A549 (cell line): ENCODE measurements at regions not wholly inside any gene's neighbourhood (a gene's known extent, or its start where the extent isn't known, plus 50 kb on each side); places are given as distances from the start of the nearest gene placed in this dataset.

Experiments
- ATAC-seq, 2 experiments: fragments of 200-7000 bp in 1 of 2; fragments of >200 bp in 1 of 2; cut with Nextera tagmentation in 1 of 2; cut with Tn5 transposase in 1 of 2; 3 replicates each; pipeline versions ENCODE4 v1.8.0 to v1.9.1; 2018 to 2020; ENCODE audit warnings: mild to moderate bottlenecking in 1 of 2, moderate library complexity in 1 of 2
- CTCF ChIA-PET: fragments of 300-600 bp; sonication (Branson Sonifier 250); formaldehyde crosslinking; extraction: SDS; loops from one replicate; lab custom pipeline; 2021; ENCODE audit warnings: antibody characterized with exemption, inconsistent platforms; lab: Yijun Ruan, JAX
- POLR2A ChIA-PET: fragments of 350-600 bp; formaldehyde crosslinking; extraction: SDS; loops from one replicate; lab custom pipeline; 2021; ENCODE audit warnings: antibody characterized with exemption, inconsistent platforms; lab: Yijun Ruan, JAX
- DNase-seq, 2 experiments: peaks; one replicate each; pipeline versions ENCODE4 v3.0.0 to v3.0.0-alpha.2; 2011 to 2016; ENCODE audit warnings: low read depth in 1 of 2, low spot score in 1 of 2
- FAIRE-seq: peaks from 2 replicates; lab custom pipeline; 2011; peaks lifted over from hg19 to GRCh38; lab: Jason Lieb, UNC
- H3K27ac ChIP-seq, 2 experiments: fragments of >200 bp; sonication (Bioruptor Twin); formaldehyde crosslinking; 3 replicates each; pipeline ENCODE4 v1.5.1; 2016 to 2017
- H3K4me1 ChIP-seq: fragments of >200 bp; sonication (Bioruptor Twin); formaldehyde crosslinking; 3 replicates; pipeline ENCODE4 v1.6.1; 2016
- H3K4me2 ChIP-seq: fragments of >200 bp; sonication (Bioruptor Twin); formaldehyde crosslinking; 3 replicates; pipeline ENCODE4 v1.6.1; 2016
- H3K4me3 ChIP-seq: fragments of >200 bp; sonication (Bioruptor Twin); formaldehyde crosslinking; 3 replicates; pipeline ENCODE4 v1.5.1; 2016
- H3K9me3 ChIP-seq: fragments of >200 bp; sonication (Bioruptor Twin); formaldehyde crosslinking; 3 replicates; pipeline ENCODE4 v1.6.1; 2016
- CBX2 ChIP-seq: fragments of 200-600 bp; sonication (generic); IDR thresholded peaks from 2 replicates; pipeline ENCODE4 v1.6.1; 2016; ENCODE audit warnings: low read depth, mild to moderate bottlenecking, borderline replicate concordance
- CEBPB ChIP-seq, 2 experiments: fragments of >200 bp in 1 of 2; sonication (Bioruptor Twin) in 1 of 2; formaldehyde crosslinking in 1 of 2; IDR thresholded peaks; 2 replicates each; pipeline ENCODE4 v1.6.1; 2012 to 2016
- CHD4 ChIP-seq: fragments of 200-600 bp; sonication (generic); IDR thresholded peaks from 2 replicates; pipeline ENCODE4 v1.6.1; 2016; ENCODE audit warnings: antibody characterized with exemption, mild to moderate bottlenecking, borderline replicate concordance
- EP300 ChIP-seq, 2 experiments: fragments of >200 bp; sonication (Bioruptor Twin); formaldehyde crosslinking; IDR thresholded peaks; 2 replicates in 1 of 2; 3 replicates in 1 of 2; pipeline ENCODE4 v1.6.1; 2016 to 2017
- FOSB ChIP-seq: fragments of 250-450 bp; sonication (Bioruptor Pico); IDR thresholded peaks from 2 replicates; pipeline ENCODE4 v1.5.0; 2020; ENCODE audit warnings: mild to moderate bottlenecking, moderate library complexity
- FOXS1 ChIP-seq: fragments of 250-450 bp; sonication (Bioruptor Pico); IDR thresholded peaks from 2 replicates; pipeline ENCODE4 v1.5.0; 2020; ENCODE audit warnings: mild to moderate bottlenecking, moderate library complexity
- GATA3 ChIP-seq: IDR thresholded peaks from 2 replicates; pipeline ENCODE4 v1.6.1; 2012; ENCODE audit warnings: borderline replicate concordance
- HOXB13 ChIP-seq: fragments of 250-450 bp; sonication (Bioruptor Pico); IDR thresholded peaks from 2 replicates; pipeline ENCODE4 v1.5.0; 2020; ENCODE audit warnings: low read depth, mild to moderate bottlenecking, moderate library complexity
- KDM1A ChIP-seq: fragments of 200-600 bp; sonication (generic); IDR thresholded peaks from 2 replicates; pipeline ENCODE4 v1.6.1; 2016; ENCODE audit warnings: low read depth, mild to moderate bottlenecking
- MAFK ChIP-seq: fragments of 450-650 bp; IDR thresholded peaks from 2 replicates; pipeline ENCODE4 v1.6.1; 2014; ENCODE audit not compliant: partially characterized antibody
- NFE2L2 ChIP-seq: fragments of 150-350 bp; conservative IDR thresholded peaks from 2 replicates; pipeline ENCODE4 v1.6.1; 2014; ENCODE audit warnings: low read length
- NPAS2 ChIP-seq: fragments of 250-450 bp; sonication (Bioruptor Pico); IDR thresholded peaks from 2 replicates; pipeline ENCODE4 v1.8.0; 2022; ENCODE audit warnings: mild to moderate bottlenecking, moderate library complexity, borderline replicate concordance
- NR3C1 ChIP-seq: fragments of >200 bp; sonication (Bioruptor Twin); formaldehyde crosslinking; IDR thresholded peaks from 3 replicates; pipeline ENCODE4 v1.6.1; 2017
- PHF8 ChIP-seq: fragments of 200-600 bp; sonication (generic); IDR thresholded peaks from 2 replicates; pipeline ENCODE4 v1.6.1; 2016; ENCODE audit warnings: low read depth, mild to moderate bottlenecking, antibody characterized with exemption, moderate library complexity, borderline replicate concordance
- POLR2AphosphoS2 ChIP-seq: conservative IDR thresholded peaks from 2 replicates; pipeline ENCODE4 v1.6.1; 2012; ENCODE audit warnings: low read length, improper control_type of control experiment, inconsistent platforms
- RAD21 ChIP-seq, 2 experiments: fragments of >200 bp in 1 of 2; sonication (Bioruptor Twin) in 1 of 2; formaldehyde crosslinking in 1 of 2; IDR thresholded peaks in 1 of 2; conservative IDR thresholded peaks in 1 of 2; 2 replicates in 1 of 2; 3 replicates in 1 of 2; pipeline ENCODE4 v1.6.1; 2012 to 2018; ENCODE audit warnings: inconsistent platforms in 1 of 2
- RARB ChIP-seq: fragments of 250-450 bp; sonication (Bioruptor Pico); IDR thresholded peaks from 2 replicates; pipeline ENCODE4 v1.8.0; 2021; ENCODE audit warnings: mild to moderate bottlenecking, moderate library complexity
- RCOR1 ChIP-seq: fragments of 150-350 bp; IDR thresholded peaks from 2 replicates; pipeline ENCODE4 v1.6.1; 2014; ENCODE audit warnings: antibody characterized with exemption, low read length, low read depth
- REST ChIP-seq: fragments of 200-600 bp; sonication (generic); IDR thresholded peaks from 2 replicates; pipeline ENCODE4 v1.6.1; 2016; ENCODE audit warnings: antibody characterized with exemption, mild to moderate bottlenecking, moderate library complexity
- RNF2 ChIP-seq: fragments of 200-600 bp; sonication (generic); IDR thresholded peaks from 2 replicates; pipeline ENCODE4 v1.6.1; 2016; ENCODE audit warnings: low read depth, mild to moderate bottlenecking, antibody characterized with exemption, moderate library complexity, borderline replicate concordance
- USF2 ChIP-seq: fragments of 450-650 bp; IDR thresholded peaks from 2 replicates; pipeline ENCODE4 v1.6.1; 2014; ENCODE audit warnings: antibody characterized with exemption

- no peak for TF ChIP-seq CBX2
These were observed 377.2 kb downstream of the CTTN start (continued) for GRCh38 chr11:70775386-70776075.

- Histone ChIP-seq H3K4me2 (no peak overlapping the region), H3K4me3 (no peak overlapping the region), H3K9me3 (peaks cover 6% of the 10 kb centered on the region; the same call in 1 of the 3 replicates), H3K27ac (no peak overlapping the region), H3K4me1 (no peaks in the 10 kb centered on the region)
- DNase-seq (no peak), FAIRE-seq (no peak), ATAC-seq (no peak)
- ChIA-PET POLR2A (no interaction called here), CTCF (interaction anchor here (1.4 kb wide), 1 partner anchor 38 kb away, joined by 5 read pairs; no protein-coding TSS in a partner anchor)
- TF ChIP-seq CHD4 (no peak), FOSB (no peak), NPAS2 (CRISPR knock-in tag) (no peak), RCOR1 (no peak), HOXB13 (CRISPR knock-in tag) (no peak), GATA3 (no peak), NR3C1 (no peak), RNF2 (no peak), POLR2AphosphoS2 (no peak), REST (no peak), EP300 (IDR thresholded peaks at IDR 0.05) (no peak), USF2 (no peak), MAFK (no peak), RARB (CRISPR knock-in tag) (no peak), PHF8 (no peak), CEBPB (IDR thresholded peaks at IDR 0.05) (no peak), FOXS1 (CRISPR knock-in tag) (no peak), KDM1A (no peak), RAD21 (conservative IDR thresholded peaks at IDR 0.05 in 1 of 2, IDR thresholded peaks at IDR 0.05 in 1 of 2) (no peak), NFE2L2 (no peak)
These were observed 378.7 kb downstream of the CTTN start for GRCh38 chr11:70776914-70777532.
